NCI-H748 treated with DMSO at 0.1 percent for 48 hours (cell line): ENCODE measurements at regions not wholly inside any gene's neighbourhood (a gene's known extent, or its start where the extent isn't known, plus 50 kb on each side); places are given as distances from the start of the nearest gene placed in this dataset.

Source experiments
- DNase-seq: peaks from one replicate; lab custom pipeline; 2025; lab: John Stamatoyannopoulos, UW

- DNase-seq = no peak
Measured at GRCh38 chr1:59146651-59147358, 150.1 kb upstream of the FGGY start.

- DNase-seq = no peak
Measured at GRCh38 chr1:59149435-59149834, 147.5 kb upstream of the FGGY start.

GRCh38 chr1:59150577-59151386 lies 146.1 kb upstream of the FGGY start:
- DNase-seq = no peak

DNA sequence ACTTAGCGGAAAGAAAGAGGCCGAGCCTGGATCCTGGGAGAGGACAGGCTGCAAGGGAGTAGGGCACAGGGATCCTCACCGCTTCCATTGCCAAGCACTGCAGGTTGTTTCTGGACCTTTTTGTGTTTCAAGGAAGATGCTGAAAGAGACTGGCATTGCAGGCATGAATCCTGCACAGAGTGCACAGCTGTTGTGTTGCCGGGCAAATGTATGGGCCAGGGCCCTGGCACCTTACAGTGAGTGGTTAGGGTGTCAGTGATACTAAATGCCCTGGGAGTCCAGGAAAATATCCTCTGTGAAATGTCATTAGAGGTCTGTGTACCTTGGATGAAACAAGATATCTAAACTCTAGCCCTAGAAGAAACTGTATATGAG lies 145.5 kb upstream of the FGGY start:
- no peak for DNase-seq

DNA sequence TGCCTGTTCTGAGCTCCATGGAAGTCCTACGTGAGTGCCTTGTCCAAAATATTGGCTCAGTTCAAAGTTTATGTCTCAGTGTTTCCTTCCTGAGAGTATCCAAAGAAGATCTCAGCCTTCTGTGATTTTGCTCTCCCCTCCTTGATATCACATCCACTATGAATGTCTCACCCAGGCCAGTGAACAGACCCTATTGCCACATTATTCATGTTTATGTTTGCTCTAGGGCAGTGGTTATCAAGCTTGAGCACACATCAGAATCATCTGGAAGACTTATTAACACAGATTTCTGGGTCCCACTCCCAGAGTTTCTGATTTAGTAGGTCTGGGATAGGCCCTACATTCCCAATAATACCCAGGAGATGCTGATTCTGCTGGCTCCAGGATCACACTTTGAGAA lies 145.0 kb upstream of the FGGY start:
- DNase-seq = no peak

DNA sequence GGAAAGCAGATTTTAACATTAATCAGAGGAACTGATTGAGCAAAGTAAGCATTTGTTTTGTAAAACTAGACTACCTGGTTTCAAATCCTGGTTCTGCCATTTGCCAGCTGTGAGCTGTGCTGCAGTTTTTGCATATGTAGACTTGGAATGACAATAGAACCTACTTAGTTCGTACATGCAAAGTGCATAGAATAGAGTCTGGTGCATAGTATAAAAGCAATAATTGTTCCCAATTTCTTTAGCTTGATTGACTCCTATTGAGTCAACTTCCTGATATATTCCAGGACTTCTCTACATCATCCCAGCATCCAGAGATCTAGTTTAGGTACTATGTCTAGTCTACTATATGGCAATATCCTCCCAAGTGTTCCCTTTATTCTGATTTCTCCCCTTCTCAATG lies 144.4 kb upstream of the FGGY start:
- no peak for DNase-seq

DNA sequence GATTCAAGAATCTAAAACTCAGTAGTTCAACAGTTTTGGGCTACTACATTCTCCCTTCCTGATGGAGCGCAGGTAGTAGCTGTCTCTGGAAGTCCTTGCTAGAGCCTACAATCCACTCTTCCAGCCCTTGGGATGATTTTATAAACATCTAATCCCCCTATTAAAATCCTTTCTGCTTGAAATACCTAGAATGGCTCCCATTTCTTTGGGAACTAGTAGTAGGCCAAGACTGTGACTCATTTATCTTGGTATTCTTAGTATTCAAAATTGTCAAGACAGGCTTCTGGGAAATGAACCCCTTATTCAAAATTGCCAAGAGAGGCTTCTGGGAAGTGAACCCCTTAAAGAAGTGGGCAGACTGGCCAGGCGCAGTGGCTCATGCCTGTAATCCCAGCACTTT lies 142.5 kb upstream of the FGGY start:
- no peak for DNase-seq

- DNase-seq = no peak
Measured at GRCh38 chr1:59155351-59155750, 141.5 kb upstream of the FGGY start.

GRCh38 chr1:59156051-59156450 lies 140.8 kb upstream of the FGGY start:
- DNase-seq = no peak

GRCh38 chr1:59156526-59157199 lies 140.2 kb upstream of the FGGY start:
- DNase-seq = peak; percentile 10

DNA sequence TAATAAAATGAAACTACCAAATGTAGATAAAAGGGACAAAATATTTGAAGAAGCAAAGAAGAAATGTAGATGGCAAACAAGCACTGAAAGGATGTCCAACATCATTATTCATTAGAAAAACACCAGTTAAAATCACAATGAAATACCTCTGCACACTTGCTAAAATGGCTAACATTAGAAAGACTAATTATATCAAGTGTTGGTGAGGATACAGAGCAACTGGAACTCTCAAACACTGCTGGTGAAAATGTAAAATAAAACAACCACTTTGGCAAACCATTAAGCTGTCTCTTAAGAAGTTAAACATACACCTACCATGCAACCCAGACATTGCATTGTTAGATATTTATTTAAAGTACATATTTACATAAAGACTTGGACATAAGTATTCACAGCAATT lies 138.6 kb upstream of the FGGY start:
- no peak for DNase-seq

GRCh38 chr1:59159557-59160203 lies 137.2 kb upstream of the FGGY start:
- DNase-seq = no peak

DNA sequence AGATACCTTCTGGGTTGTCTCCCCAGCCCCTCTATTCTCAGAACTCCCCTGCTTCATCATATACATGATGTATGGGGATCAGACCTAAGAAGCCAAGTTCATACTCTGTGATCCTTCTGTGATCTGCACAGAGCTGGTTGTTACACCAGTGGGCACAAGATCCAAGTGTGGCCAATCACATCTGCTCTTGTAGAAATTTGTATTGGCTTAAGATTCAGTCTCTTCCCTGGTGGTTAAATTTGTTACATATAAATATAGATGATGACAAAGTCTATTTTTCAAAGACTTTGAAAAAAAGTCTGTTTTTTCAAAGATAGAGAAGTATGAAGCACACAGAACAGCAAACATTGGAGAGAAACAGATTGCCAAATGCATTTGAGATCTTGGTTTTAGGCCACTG lies 135.8 kb upstream of the FGGY start:
- no peak for DNase-seq

DNA sequence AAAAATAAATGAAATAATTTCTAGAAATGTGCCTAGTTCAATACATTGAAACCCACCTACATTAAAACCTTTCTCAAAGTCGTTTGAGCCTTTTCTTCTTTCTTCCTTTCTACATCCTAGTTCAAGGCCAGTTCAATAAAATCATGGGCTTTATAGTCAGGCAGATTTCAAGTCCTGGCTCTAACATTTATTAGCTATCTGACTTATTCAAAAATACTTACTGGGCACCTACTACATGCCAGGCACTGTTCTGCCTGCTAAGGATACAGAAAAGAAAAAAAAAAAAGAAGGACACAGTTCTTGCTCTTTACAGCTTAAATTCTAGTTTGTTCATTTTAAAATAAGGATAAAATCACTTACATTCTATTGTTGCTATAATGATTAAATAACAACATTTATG lies 134.2 kb upstream of the FGGY start:
- DNase-seq = no peak

- peak; percentile 74 for DNase-seq
Measured at GRCh38 chr1:59163268-59164092, 133.4 kb upstream of the FGGY start.

DNA sequence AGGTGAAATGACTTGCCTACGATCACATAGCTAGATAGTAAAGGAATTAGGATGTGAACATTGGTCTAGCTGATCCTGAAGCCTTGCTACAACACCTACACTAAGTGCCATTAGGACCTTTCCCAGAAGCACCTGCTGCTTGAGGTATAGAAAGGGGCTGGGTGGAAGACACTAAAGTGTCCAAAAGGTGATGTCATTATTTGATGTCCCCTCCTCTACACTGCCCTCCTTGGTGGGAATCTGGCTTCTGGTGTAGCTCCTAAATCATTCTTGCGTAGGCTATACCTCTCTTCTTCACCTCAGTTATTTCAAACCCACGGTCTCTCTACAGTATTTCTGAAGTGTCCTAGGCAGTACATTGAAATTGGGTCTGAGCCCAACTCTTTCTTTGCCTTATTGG lies 132.5 kb upstream of the FGGY start:
- DNase-seq = no peak

DNA sequence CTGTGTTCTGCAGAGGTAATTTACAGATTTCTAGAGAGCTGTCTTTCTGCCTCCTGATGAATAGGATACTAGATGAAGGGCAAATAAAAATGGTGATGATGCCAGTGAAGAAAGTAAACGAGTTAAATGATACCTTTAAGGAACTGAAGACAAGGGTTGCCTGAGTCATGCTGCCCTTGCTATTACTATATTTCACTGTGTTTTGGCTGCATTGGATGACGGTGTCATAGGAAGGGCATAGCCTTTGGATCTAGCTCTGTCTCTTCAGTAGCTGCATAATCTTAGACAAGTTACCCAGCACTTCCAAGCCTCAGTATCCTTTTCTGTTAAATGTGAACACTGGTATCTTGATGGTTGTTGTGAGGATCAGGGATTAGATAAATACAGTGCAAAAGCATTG lies 131.5 kb upstream of the FGGY start:
- DNase-seq = no peak

DNA sequence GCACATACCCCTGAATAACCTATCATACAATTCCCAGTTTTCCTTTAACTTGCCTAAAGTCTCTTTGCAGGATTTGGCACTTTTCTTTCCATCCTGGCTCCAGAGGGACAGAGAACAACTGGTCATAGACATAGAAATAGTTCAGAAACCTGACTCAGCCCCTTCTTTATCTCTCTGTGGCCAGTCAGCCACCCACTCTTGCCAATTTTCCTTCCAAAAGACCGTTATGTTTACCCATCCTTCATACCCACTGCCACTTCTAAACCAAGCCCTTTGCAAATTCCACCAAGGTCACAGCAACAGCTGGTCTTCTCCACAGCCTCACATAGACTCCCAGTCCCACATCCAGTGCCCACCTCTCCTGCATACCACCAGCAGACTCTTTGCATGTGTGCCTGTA lies 127.2 kb upstream of the FGGY start:
- DNase-seq = no peak

GRCh38 chr1:59170659-59171058 lies 126.2 kb upstream of the FGGY start:
- DNase-seq = no peak

- no peak for DNase-seq
Measured at GRCh38 chr1:59171788-59172187, 125.1 kb upstream of the FGGY start.

- DNase-seq = no peak
Measured at GRCh38 chr1:59172693-59173092, 124.2 kb upstream of the FGGY start.

DNA sequence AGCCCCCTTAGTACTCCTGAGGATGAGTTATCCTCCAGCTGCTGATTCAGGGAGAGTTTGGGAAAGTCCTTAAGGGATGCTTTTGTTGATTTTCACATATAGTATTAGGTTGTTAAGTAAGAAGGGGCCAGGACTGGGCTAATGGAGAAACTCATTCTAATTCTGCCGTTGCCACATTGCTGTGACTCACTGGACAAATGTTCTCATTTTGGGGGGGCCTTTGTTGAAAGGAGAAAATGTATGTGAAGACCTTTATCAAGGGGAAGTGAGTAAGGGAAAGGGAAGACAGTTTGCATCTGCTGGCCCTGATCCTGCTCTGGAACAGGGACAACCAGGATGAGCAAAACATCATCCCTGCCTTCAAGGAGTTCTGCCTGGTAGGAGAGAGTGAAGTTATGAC lies 123.2 kb upstream of the FGGY start:
- no peak for DNase-seq
